Right lobe of liver (tissue), 4 donors: ENCODE measurements at regions not wholly inside any gene's neighbourhood (a gene's known extent, or its start where the extent isn't known, plus 50 kb on each side); places are given as distances from the start of the nearest gene placed in this dataset.

ENCODE experiments used
- POLR2A ChIP-seq: fragments of 450-650 bp; IDR thresholded peaks from one replicate; pipeline ENCODE4 v1.6.1; 2017; ENCODE audit warnings: antibody characterized with exemption, mild to moderate bottlenecking
- TF ChIP-seq, protein P1 (sequence below), 4 donors: fragments of 200-600 bp in 3 of 4; fragments of 450-650 bp in 1 of 4; IDR thresholded peaks; one replicate each; pipeline versions ENCODE4 v1.5.1 to v1.8.0; 2016 to 2022; ENCODE audit warnings: antibody characterized with exemption in 4 of 4, mild to moderate bottlenecking in 2 of 4
- donor health status: DM: no; HTN: no; CAD: no.
- donor health status: DM: no; HTN: no; CAD: no.
- donor health status: DM: no; HTN: yes; CAD: no.

DNA sequence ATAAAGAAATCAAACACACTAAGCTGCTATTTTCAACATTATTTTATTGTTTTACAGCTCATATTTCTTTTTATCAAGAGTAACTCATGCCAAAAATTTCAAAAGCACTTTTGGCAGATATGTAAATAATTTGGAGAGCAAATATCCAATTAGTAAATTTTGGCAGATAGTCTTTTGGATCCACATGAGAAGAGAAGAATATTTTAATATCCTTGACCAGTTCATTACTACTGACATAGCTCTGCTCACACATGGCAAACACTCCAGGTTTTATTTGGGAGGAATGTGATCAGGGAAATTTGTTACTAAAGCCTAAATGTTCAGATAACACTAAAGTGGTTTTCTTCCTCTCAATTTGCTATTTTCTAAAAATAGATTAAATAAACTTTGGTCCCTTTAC is 1054.3 kb downstream of the FAT4 start:
- no peak for TF ChIP-seq POLR2A
- TF ChIP-seq, protein P1, sequence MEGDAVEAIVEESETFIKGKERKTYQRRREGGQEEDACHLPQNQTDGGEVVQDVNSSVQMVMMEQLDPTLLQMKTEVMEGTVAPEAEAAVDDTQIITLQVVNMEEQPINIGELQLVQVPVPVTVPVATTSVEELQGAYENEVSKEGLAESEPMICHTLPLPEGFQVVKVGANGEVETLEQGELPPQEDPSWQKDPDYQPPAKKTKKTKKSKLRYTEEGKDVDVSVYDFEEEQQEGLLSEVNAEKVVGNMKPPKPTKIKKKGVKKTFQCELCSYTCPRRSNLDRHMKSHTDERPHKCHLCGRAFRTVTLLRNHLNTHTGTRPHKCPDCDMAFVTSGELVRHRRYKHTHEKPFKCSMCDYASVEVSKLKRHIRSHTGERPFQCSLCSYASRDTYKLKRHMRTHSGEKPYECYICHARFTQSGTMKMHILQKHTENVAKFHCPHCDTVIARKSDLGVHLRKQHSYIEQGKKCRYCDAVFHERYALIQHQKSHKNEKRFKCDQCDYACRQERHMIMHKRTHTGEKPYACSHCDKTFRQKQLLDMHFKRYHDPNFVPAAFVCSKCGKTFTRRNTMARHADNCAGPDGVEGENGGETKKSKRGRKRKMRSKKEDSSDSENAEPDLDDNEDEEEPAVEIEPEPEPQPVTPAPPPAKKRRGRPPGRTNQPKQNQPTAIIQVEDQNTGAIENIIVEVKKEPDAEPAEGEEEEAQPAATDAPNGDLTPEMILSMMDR (IDR thresholded peaks at IDR 0.05) = no peak
